ENCODE measurements at regions not wholly inside any gene's neighbourhood (a gene's known extent, or its start where the extent isn't known, plus 50 kb on each side); places are given as distances from the start of the nearest gene placed in this dataset.

GRCh38 chr2:228819701-228820100, 451.4 kb downstream of the PID1 start:
- Mint-ChIP-seq H3K4me1 (ENCODE audit: low read depth) (no peaks in the 10 kb centered on the region), H3K27me3 (no peaks in the 10 kb centered on the region), H3K9me3 (ENCODE audit: low read depth) (peaks cover 13% of the 10 kb centered on the region), H3K27ac (no peak overlapping the region), H3K36me3 (ENCODE audit: insufficient read depth) (no peaks in the 10 kb centered on the region), H3K4me3 (ENCODE audit: low read depth) (no peak overlapping the region)
- no peak for TF ChIP-seq CTCF (IDR thresholded peaks at IDR 0.05; ENCODE audit: unreplicated experiment)
- no peak for DNase-seq (ENCODE audit: low spot score, unreplicated experiment)

GRCh38 chr2:228802181-228803071, 468.7 kb downstream of the PID1 start:
- TF ChIP-seq CTCF (IDR thresholded peaks at IDR 0.05; ENCODE audit: unreplicated experiment), result no peak

GRCh38 chr2:228801451-228801850, 469.6 kb downstream of the PID1 start:
- no peak for TF ChIP-seq CTCF (IDR thresholded peaks at IDR 0.05; ENCODE audit: unreplicated experiment)
- H3K4me1 Mint-ChIP-seq (ENCODE audit: low read depth), result no peaks in the 10 kb centered on the region
- no peak overlapping the region for H3K27ac Mint-ChIP-seq
- no peak overlapping the region for H3K4me3 Mint-ChIP-seq (ENCODE audit: low read depth)
- H3K36me3 Mint-ChIP-seq (ENCODE audit: insufficient read depth), result no peaks in the 10 kb centered on the region
- no peak for DNase-seq (ENCODE audit: low spot score, unreplicated experiment)
- no peaks in the 10 kb centered on the region for H3K9me3 Mint-ChIP-seq (ENCODE audit: low read depth)
- no peaks in the 10 kb centered on the region for H3K27me3 Mint-ChIP-seq

More at GRCh38 chr2:228802181-228803071, 468.7 kb downstream of the PID1 start:
- no peak overlapping the region for H3K27ac Mint-ChIP-seq
- H3K27me3 Mint-ChIP-seq, result no peaks in the 10 kb centered on the region
- no peaks in the 10 kb centered on the region for H3K4me1 Mint-ChIP-seq (ENCODE audit: low read depth)
- H3K4me3 Mint-ChIP-seq (ENCODE audit: low read depth), result no peak overlapping the region
- no peaks in the 10 kb centered on the region for H3K9me3 Mint-ChIP-seq (ENCODE audit: low read depth)
- no peaks in the 10 kb centered on the region for H3K36me3 Mint-ChIP-seq (ENCODE audit: insufficient read depth)
- no peak for DNase-seq (ENCODE audit: low spot score, unreplicated experiment)

GRCh38 chr2:228799208-228799588, 471.9 kb downstream of the PID1 start:
- Mint-ChIP-seq H3K9me3 (ENCODE audit: low read depth) (no peaks in the 10 kb centered on the region), H3K36me3 (ENCODE audit: insufficient read depth) (no peaks in the 10 kb centered on the region), H3K4me1 (ENCODE audit: low read depth) (no peaks in the 10 kb centered on the region), H3K27ac (no peak overlapping the region), H3K27me3 (no peaks in the 10 kb centered on the region), H3K4me3 (ENCODE audit: low read depth) (no peak overlapping the region)
- DNase-seq (ENCODE audit: low spot score, unreplicated experiment), result no peak
- TF ChIP-seq CTCF (IDR thresholded peaks at IDR 0.05; ENCODE audit: unreplicated experiment), result no peak

- Mint-ChIP-seq H3K4me1 (ENCODE audit: low read depth) (no peaks in the 10 kb centered on the region), H3K9me3 (ENCODE audit: low read depth) (no peaks in the 10 kb centered on the region), H3K4me3 (ENCODE audit: low read depth) (no peak overlapping the region), H3K36me3 (ENCODE audit: insufficient read depth) (no peaks in the 10 kb centered on the region), H3K27me3 (peaks cover 3% of the 10 kb centered on the region), H3K27ac (no peak overlapping the region)
- no peak for DNase-seq (ENCODE audit: low spot score, unreplicated experiment)
- no peak for TF ChIP-seq CTCF (IDR thresholded peaks at IDR 0.05; ENCODE audit: unreplicated experiment)
Measured at GRCh38 chr2:228798458-228799207, 472.5 kb downstream of the PID1 start.

Measured in progenitor cell of endocrine pancreas (in vitro differentiated cells).